ENCODE measurements at regions not wholly inside any gene's neighbourhood (a gene's known extent, or its start where the extent isn't known, plus 50 kb on each side); places are given as distances from the start of the nearest gene placed in this dataset.

- TF ChIP-seq EZH2 (IDR thresholded peaks at IDR 0.05; ENCODE audit: borderline replicate concordance) (no peak), EZH2phosphoT487 (IDR thresholded peaks at IDR 0.05; ENCODE audit: low read depth, severe bottlenecking, unreplicated experiment) (no peak)
- TF ChIP-seq, protein P1, sequence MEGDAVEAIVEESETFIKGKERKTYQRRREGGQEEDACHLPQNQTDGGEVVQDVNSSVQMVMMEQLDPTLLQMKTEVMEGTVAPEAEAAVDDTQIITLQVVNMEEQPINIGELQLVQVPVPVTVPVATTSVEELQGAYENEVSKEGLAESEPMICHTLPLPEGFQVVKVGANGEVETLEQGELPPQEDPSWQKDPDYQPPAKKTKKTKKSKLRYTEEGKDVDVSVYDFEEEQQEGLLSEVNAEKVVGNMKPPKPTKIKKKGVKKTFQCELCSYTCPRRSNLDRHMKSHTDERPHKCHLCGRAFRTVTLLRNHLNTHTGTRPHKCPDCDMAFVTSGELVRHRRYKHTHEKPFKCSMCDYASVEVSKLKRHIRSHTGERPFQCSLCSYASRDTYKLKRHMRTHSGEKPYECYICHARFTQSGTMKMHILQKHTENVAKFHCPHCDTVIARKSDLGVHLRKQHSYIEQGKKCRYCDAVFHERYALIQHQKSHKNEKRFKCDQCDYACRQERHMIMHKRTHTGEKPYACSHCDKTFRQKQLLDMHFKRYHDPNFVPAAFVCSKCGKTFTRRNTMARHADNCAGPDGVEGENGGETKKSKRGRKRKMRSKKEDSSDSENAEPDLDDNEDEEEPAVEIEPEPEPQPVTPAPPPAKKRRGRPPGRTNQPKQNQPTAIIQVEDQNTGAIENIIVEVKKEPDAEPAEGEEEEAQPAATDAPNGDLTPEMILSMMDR (IDR thresholded peaks at IDR 0.05; ENCODE audit: poor library complexity) = no peak
Measured at GRCh38 chr16:50861970-50862411, 120.1 kb downstream of the CYLD start.
